Duodenal mucosa (tissue), 2 donors: ENCODE measurements at regions not wholly inside any gene's neighbourhood (a gene's known extent, or its start where the extent isn't known, plus 50 kb on each side); places are given as distances from the start of the nearest gene placed in this dataset.

ENCODE experiments used
- H3K27ac ChIP-seq: one replicate; pipeline ENCODE4 v1.7.0; 2013; ENCODE audit warnings: low read depth, low read length
- H3K27me3 ChIP-seq, 2 donors: one replicate each; pipeline ENCODE4 v1.7.0; 2013; ENCODE audit warnings: low read length in 2 of 2, control low read depth in 1 of 2; ENCODE audit not compliant: insufficient read depth in 2 of 2, control insufficient read depth in 1 of 2
- H3K36me3 ChIP-seq, 2 donors: one replicate each; pipeline ENCODE4 v1.7.0; 2013; ENCODE audit warnings: low read length in 2 of 2, control low read depth in 1 of 2; ENCODE audit not compliant: insufficient read depth in 2 of 2, control insufficient read depth in 1 of 2
- H3K4me1 ChIP-seq, 2 donors: one replicate each; pipeline ENCODE4 v1.7.0; 2013; ENCODE audit warnings: low read length in 2 of 2, control low read depth in 1 of 2; ENCODE audit not compliant: insufficient read depth in 2 of 2, control insufficient read depth in 1 of 2
- H3K4me3 ChIP-seq, 2 donors: one replicate each; pipeline ENCODE4 v1.7.0; 2013; ENCODE audit warnings: low read length in 2 of 2, low read depth in 1 of 2
- H3K9ac ChIP-seq, 2 donors: one replicate each; pipeline ENCODE4 v1.7.0; 2013; ENCODE audit warnings: low read length in 2 of 2, low read depth in 1 of 2
- H3K9me3 ChIP-seq, 2 donors: one replicate each; pipeline ENCODE4 v1.7.0; 2013; ENCODE audit warnings: low read length in 2 of 2, control low read depth in 1 of 2; ENCODE audit not compliant: control insufficient read depth in 1 of 2

- H3K9ac ChIP-seq, result no peak overlapping the region
- H3K36me3 ChIP-seq, result no peaks in the 10 kb centered on the region
- H3K27ac ChIP-seq, result no peak overlapping the region
- no peaks in the 10 kb centered on the region for H3K9me3 ChIP-seq
- no peak overlapping the region for H3K4me3 ChIP-seq
- no peaks in the 10 kb centered on the region for H3K27me3 ChIP-seq
- H3K4me1 ChIP-seq, result no peaks in the 10 kb centered on the region
Measured at GRCh38 chr2:7825591-7826312, 856.1 kb upstream of the ID2 start.

GRCh38 chr2:7826656-7827055 is 855.2 kb upstream of the ID2 start:
- no peaks in the 10 kb centered on the region for H3K4me1 ChIP-seq
- no peaks in the 10 kb centered on the region for H3K27me3 ChIP-seq
- no peak overlapping the region for H3K27ac ChIP-seq
- no peaks in the 10 kb centered on the region for H3K36me3 ChIP-seq
- H3K9me3 ChIP-seq, result no peaks in the 10 kb centered on the region
- H3K9ac ChIP-seq, result no peak overlapping the region
- no peak overlapping the region for H3K4me3 ChIP-seq

GRCh38 chr2:7829241-7829640 is 852.6 kb upstream of the ID2 start:
- H3K9ac ChIP-seq, result no peak overlapping the region
- H3K27ac ChIP-seq, result no peak overlapping the region
- no peaks in the 10 kb centered on the region for H3K36me3 ChIP-seq
- H3K27me3 ChIP-seq, result no peaks in the 10 kb centered on the region
- no peaks in the 10 kb centered on the region for H3K4me1 ChIP-seq
- H3K4me3 ChIP-seq, result no peak overlapping the region
- H3K9me3 ChIP-seq, result no peaks in the 10 kb centered on the region

GRCh38 chr2:7830616-7831015 is 851.2 kb upstream of the ID2 start:
- Histone ChIP-seq H3K36me3 (no peaks in the 10 kb centered on the region), H3K9me3 (no peaks in the 10 kb centered on the region), H3K9ac (no peak overlapping the region), H3K4me1 (no peaks in the 10 kb centered on the region), H3K27me3 (no peaks in the 10 kb centered on the region), H3K27ac (no peak overlapping the region), H3K4me3 (no peak overlapping the region)

GRCh38 chr2:7835151-7835550 is 846.7 kb upstream of the ID2 start:
- H3K36me3 ChIP-seq, result no peaks in the 10 kb centered on the region
- H3K4me1 ChIP-seq, result no peaks in the 10 kb centered on the region
- H3K27ac ChIP-seq, result no peak overlapping the region
- no peak overlapping the region for H3K9ac ChIP-seq
- H3K4me3 ChIP-seq, result no peak overlapping the region
- no peaks in the 10 kb centered on the region for H3K27me3 ChIP-seq
- H3K9me3 ChIP-seq, result no peaks in the 10 kb centered on the region

GRCh38 chr2:7835693-7836680 is 845.9 kb upstream of the ID2 start:
- no peaks in the 10 kb centered on the region for H3K36me3 ChIP-seq
- H3K9ac ChIP-seq, result no peak overlapping the region
- no peaks in the 10 kb centered on the region for H3K4me1 ChIP-seq
- no peak overlapping the region for H3K4me3 ChIP-seq
- H3K27me3 ChIP-seq, result no peaks in the 10 kb centered on the region
- H3K27ac ChIP-seq, result no peak overlapping the region
- H3K9me3 ChIP-seq, result no peaks in the 10 kb centered on the region

GRCh38 chr2:7837237-7837760 is 844.6 kb upstream of the ID2 start:
- Histone ChIP-seq H3K4me3 (no peak overlapping the region), H3K9ac (no peak overlapping the region), H3K27me3 (no peaks in the 10 kb centered on the region), H3K4me1 (no peaks in the 10 kb centered on the region), H3K9me3 (no peaks in the 10 kb centered on the region), H3K27ac (no peak overlapping the region), H3K36me3 (no peaks in the 10 kb centered on the region)

- no peak overlapping the region for H3K9ac ChIP-seq
- H3K4me1 ChIP-seq, result no peaks in the 10 kb centered on the region
- no peaks in the 10 kb centered on the region for H3K9me3 ChIP-seq
- H3K36me3 ChIP-seq, result no peaks in the 10 kb centered on the region
- H3K4me3 ChIP-seq, result no peak overlapping the region
- H3K27me3 ChIP-seq, result no peaks in the 10 kb centered on the region
- no peak overlapping the region for H3K27ac ChIP-seq
Measured at GRCh38 chr2:7838669-7839068, 843.2 kb upstream of the ID2 start.

- Histone ChIP-seq H3K4me1 (no peaks in the 10 kb centered on the region), H3K27ac (no peak overlapping the region), H3K4me3 (no peak overlapping the region), H3K27me3 (no peaks in the 10 kb centered on the region), H3K9ac (no peak overlapping the region), H3K9me3 (no peaks in the 10 kb centered on the region), H3K36me3 (no peaks in the 10 kb centered on the region)
Measured at GRCh38 chr2:7840651-7841380, 841.0 kb upstream of the ID2 start.

- Histone ChIP-seq H3K27ac (no peak overlapping the region), H3K9ac (no peak overlapping the region), H3K36me3 (no peaks in the 10 kb centered on the region), H3K4me1 (no peaks in the 10 kb centered on the region), H3K9me3 (no peaks in the 10 kb centered on the region), H3K4me3 (no peak overlapping the region), H3K27me3 (no peaks in the 10 kb centered on the region)
Measured at GRCh38 chr2:7841751-7842150, 840.1 kb upstream of the ID2 start.
